ENCODE measurements at regions not wholly inside any gene's neighbourhood (a gene's known extent, or its start where the extent isn't known, plus 50 kb on each side); places are given as distances from the start of the nearest gene placed in this dataset.

DNA sequence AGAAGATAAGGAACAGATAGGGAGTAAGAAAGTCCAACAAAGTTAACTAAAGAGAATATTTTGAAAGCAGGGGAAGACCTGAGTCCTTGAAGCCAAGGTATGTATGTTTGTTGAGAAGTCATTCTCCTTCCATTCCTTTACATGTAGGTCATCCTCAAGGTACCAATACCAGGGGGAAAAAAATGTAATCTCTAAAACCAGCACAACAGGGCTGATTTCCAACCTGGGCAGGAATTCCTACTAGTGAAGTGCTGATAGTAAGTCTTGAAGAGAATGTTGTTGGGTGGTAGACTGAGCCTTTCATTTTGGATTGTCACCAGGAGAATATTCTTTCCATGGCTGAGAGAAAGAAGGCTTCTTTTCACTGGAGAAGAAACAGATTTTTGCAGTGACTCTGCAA lies 117.1 kb upstream of the ZNF462 start:
- no peaks in the 10 kb centered on the region for H3K36me3 ChIP-seq
- H3K27ac ChIP-seq = no peak overlapping the region
- H3K4me3 ChIP-seq = no peak overlapping the region
- no peak for DNase-seq
- TF ChIP-seq POLR2A (IDR thresholded peaks at IDR 0.05) = no peak
- TF ChIP-seq, protein P1, sequence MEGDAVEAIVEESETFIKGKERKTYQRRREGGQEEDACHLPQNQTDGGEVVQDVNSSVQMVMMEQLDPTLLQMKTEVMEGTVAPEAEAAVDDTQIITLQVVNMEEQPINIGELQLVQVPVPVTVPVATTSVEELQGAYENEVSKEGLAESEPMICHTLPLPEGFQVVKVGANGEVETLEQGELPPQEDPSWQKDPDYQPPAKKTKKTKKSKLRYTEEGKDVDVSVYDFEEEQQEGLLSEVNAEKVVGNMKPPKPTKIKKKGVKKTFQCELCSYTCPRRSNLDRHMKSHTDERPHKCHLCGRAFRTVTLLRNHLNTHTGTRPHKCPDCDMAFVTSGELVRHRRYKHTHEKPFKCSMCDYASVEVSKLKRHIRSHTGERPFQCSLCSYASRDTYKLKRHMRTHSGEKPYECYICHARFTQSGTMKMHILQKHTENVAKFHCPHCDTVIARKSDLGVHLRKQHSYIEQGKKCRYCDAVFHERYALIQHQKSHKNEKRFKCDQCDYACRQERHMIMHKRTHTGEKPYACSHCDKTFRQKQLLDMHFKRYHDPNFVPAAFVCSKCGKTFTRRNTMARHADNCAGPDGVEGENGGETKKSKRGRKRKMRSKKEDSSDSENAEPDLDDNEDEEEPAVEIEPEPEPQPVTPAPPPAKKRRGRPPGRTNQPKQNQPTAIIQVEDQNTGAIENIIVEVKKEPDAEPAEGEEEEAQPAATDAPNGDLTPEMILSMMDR (IDR thresholded peaks at IDR 0.05) = no peak
- peaks cover 0 to 7% (median 0%) of the 10 kb centered on the region in 12 donors for H3K4me1 ChIP-seq
- no peak for ATAC-seq
- no peaks in the 10 kb centered on the region for H3K9me3 ChIP-seq
- intact Hi-C loops (cut with DNase I) = no loop called here
- H3K27me3 ChIP-seq = no peaks in the 10 kb centered on the region

DNA sequence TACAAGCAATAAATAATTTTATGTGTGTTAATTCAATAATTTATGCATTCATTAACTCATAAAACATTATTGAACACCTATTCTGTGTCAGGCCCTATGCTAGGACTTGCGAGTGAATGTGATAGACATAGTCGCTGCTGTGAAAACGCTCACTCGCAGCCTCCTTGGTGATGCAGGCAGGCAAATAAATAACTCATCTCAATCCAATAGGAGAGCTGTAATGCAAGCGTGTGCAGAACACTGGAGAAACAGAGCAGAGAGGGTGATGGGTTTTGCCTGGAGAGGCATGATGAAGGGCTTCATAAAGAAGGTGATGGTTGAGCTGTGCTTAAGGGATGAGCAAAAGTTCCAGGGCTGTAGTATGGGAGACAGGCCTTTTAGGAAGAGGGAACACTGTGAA lies 111.3 kb upstream of the ZNF462 start:
- ATAC-seq = no peak
- H3K9me3 ChIP-seq = no peaks in the 10 kb centered on the region
- no peak for DNase-seq
- TF ChIP-seq, protein P1 (IDR thresholded peaks at IDR 0.05) = no peak
- no peak for TF ChIP-seq POLR2A (IDR thresholded peaks at IDR 0.05)
- intact Hi-C loops (cut with DNase I) = no loop called here
- no peak overlapping the region for H3K4me3 ChIP-seq
- no peak overlapping the region for H3K27ac ChIP-seq
- peaks cover 0 to 11% (median 0%) of the 10 kb centered on the region in 12 donors for H3K4me1 ChIP-seq
- 84 to 88% (median 87%) methylated on average over 5 of the region's 5 CpGs for WGBS, 4 donors
- H3K27me3 ChIP-seq = no peaks in the 10 kb centered on the region
- no peaks in the 10 kb centered on the region for H3K36me3 ChIP-seq

DNA sequence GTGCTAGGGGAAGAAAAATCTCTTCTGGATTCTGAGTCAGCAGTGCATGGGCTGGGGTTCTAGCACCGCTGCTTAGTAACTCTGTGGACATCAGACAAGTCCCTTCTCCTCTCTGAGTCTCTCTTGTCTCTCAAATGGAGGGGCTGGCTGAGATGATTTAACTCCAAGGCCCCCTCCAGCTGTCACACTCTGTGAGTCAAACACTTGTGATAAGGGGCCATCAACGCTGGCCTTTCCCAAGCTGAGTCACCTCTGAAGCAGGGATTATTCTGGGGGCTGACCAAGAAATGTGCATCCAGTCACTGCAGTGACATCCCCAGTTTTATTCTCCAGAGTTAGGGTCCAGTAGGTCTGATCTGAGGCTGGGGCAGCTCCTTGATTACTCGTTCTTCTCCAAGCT lies 110.4 kb upstream of the ZNF462 start:
- TF ChIP-seq, protein P1 (IDR thresholded peaks at IDR 0.05) = no peak
- TF ChIP-seq POLR2A (IDR thresholded peaks at IDR 0.05) = no peak
- ATAC-seq (peak in 2 of 4 donors; percentile 67 to 68), DNase-seq (peak in 1 of 5 donors; percentile 44)
- Histone ChIP-seq H3K4me1 (peaks cover 0 to 11% (median 0%) of the 10 kb centered on the region in 12 donors), H3K9me3 (no peaks in the 10 kb centered on the region), H3K4me3 (no peak overlapping the region), H3K36me3 (no peaks in the 10 kb centered on the region), H3K27ac (no peak overlapping the region), H3K27me3 (no peaks in the 10 kb centered on the region)
- 60 to 69% (median 65%) methylated on average over 3 of the region's 3 CpGs for WGBS, 4 donors
- intact Hi-C loops (cut with DNase I) = no loop called here

DNA sequence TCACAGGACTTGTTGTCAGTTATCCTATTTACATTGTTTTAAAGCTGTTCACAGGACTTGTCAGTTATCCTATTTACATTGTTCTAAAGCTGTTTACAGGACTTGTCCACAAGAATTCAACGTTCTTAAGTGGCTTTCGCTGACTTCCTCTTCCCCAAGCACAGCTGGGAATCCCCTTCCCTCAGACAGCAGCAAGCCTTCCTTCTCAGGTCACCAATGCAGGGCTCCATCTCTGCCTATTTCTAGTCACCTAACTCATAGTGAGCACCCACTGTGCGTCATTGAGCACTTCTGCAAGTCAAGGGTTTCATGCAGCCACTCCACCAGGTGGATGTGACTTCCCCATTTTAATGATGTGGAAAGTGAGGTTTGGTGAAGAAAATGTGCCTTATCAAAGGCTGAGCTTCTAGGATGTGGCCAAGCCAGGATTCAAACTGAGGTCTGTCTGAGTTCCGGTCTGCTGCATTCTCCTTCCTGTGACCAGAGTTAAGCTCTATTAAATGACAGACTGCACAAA lies 109.8 kb upstream of the ZNF462 start:
- no peak overlapping the region for H3K4me3 ChIP-seq
- WGBS, 4 donors = 46 to 55% (median 49%) methylated on average over 4 of the region's 4 CpGs
- intact Hi-C loops (cut with DNase I) = no loop called here

More for the DNA sequence above, 109.8 kb upstream of the ZNF462 start:
- ATAC-seq (no peak), DNase-seq (no peak)
- Histone ChIP-seq H3K9me3 (no peaks in the 10 kb centered on the region), H3K27me3 (no peaks in the 10 kb centered on the region), H3K36me3 (no peaks in the 10 kb centered on the region), H3K4me1 (peaks cover 0 to 11% (median 0%) of the 10 kb centered on the region in 12 donors), H3K27ac (no peak overlapping the region)
- TF ChIP-seq, protein P1 (IDR thresholded peaks at IDR 0.05) = no peak
- no peak for TF ChIP-seq POLR2A (IDR thresholded peaks at IDR 0.05)

Measured in heart left ventricle (tissue), 16 donors.